Activated CD8-positive, alpha-beta memory T cell treated with anti-CD3 and anti-CD28 coated beads, Interleukin-2, amount 10 ng/mL, durations not matched to agents 7 days and 5 days (primary cell): ENCODE measurements at regions not wholly inside any gene's neighbourhood (a gene's known extent, or its start where the extent isn't known, plus 50 kb on each side); places are given as distances from the start of the nearest gene placed in this dataset.
"Not testable (repeated sequence)": the region's sequence is repeated elsewhere in the genome, so short reads cannot be mapped to it uniquely, and the experiment has no call there.

Experiments
- ATAC-seq: fragments of 150-1000 bp; cut with Tn5 transposase; one replicate; pipeline ENCODE4 v1.10.0; 2021; ENCODE audit warnings: moderate library complexity
- CTCF ChIA-PET: fragments of 350-600 bp; sonication (Branson Sonifier 250); formaldehyde crosslinking; loops from one replicate; lab custom pipeline; 2021; ENCODE audit warnings: antibody characterized with exemption; lab: Charles Lee
- DNase-seq: peaks from one replicate; pipeline ENCODE4 v3.0.0-alpha.2; 2020
- H3K27ac Mint-ChIP-seq: one replicate; pipeline ENCODE4 v1.8.0; 2021; ENCODE audit warnings: mild to moderate bottlenecking, mixed read lengths
- H3K27me3 Mint-ChIP-seq: one replicate; pipeline ENCODE4 v1.8.0; 2021; ENCODE audit warnings: mixed read lengths
- H3K36me3 Mint-ChIP-seq: one replicate; pipeline ENCODE4 v1.8.0; 2021; ENCODE audit warnings: mild to moderate bottlenecking, mixed read lengths
- H3K4me1 Mint-ChIP-seq: one replicate; pipeline ENCODE4 v1.8.0; 2021; ENCODE audit warnings: mixed read lengths
- H3K4me3 Mint-ChIP-seq: one replicate; pipeline ENCODE4 v1.8.0; 2021; ENCODE audit warnings: mild to moderate bottlenecking, moderate library complexity, mixed read lengths
- H3K9me3 Mint-ChIP-seq: one replicate; pipeline ENCODE4 v1.8.0; 2022; ENCODE audit warnings: low read depth, mixed read lengths

GRCh38 chr4:188409851-188410250 lies 270.6 kb downstream of the TRIML1 start:
- CTCF ChIA-PET: no interaction called here
- DNase-seq: no peak
- H3K27ac Mint-ChIP-seq: no peak overlapping the region
- no peaks in the 10 kb centered on the region for H3K36me3 Mint-ChIP-seq
- ATAC-seq: no peak
- peaks cover 12% of the 10 kb centered on the region for H3K9me3 Mint-ChIP-seq
- no peaks in the 10 kb centered on the region for H3K4me1 Mint-ChIP-seq
- no peaks in the 10 kb centered on the region for H3K27me3 Mint-ChIP-seq
- no peak overlapping the region for H3K4me3 Mint-ChIP-seq

- DNase-seq (no peak), ATAC-seq (no peak)
- CTCF ChIA-PET: no interaction called here
- Mint-ChIP-seq H3K36me3 (no peaks in the 10 kb centered on the region), H3K27me3 (no peaks in the 10 kb centered on the region), H3K9me3 (peaks cover 15% of the 10 kb centered on the region), H3K27ac (no peak overlapping the region), H3K4me3 (no peak overlapping the region), H3K4me1 (no peaks in the 10 kb centered on the region)
Measured at GRCh38 chr4:188411805-188412204, 272.6 kb downstream of the TRIML1 start.

- H3K4me1 Mint-ChIP-seq: no peaks in the 10 kb centered on the region
- DNase-seq (no peak), ATAC-seq (no peak)
- no peak overlapping the region for H3K27ac Mint-ChIP-seq
- CTCF ChIA-PET: no interaction called here
- H3K9me3 Mint-ChIP-seq: peaks cover 15% of the 10 kb centered on the region
- H3K27me3 Mint-ChIP-seq: no peaks in the 10 kb centered on the region
- no peak overlapping the region for H3K4me3 Mint-ChIP-seq
- H3K36me3 Mint-ChIP-seq: no peaks in the 10 kb centered on the region
Measured at GRCh38 chr4:188412499-188412898, 273.3 kb downstream of the TRIML1 start.

GRCh38 chr4:188414441-188414840 lies 275.2 kb downstream of the TRIML1 start:
- CTCF ChIA-PET: no interaction called here
- no peaks in the 10 kb centered on the region for H3K27me3 Mint-ChIP-seq
- no peak overlapping the region for H3K27ac Mint-ChIP-seq
- DNase-seq (no peak), ATAC-seq (no peak)
- H3K4me3 Mint-ChIP-seq: no peak overlapping the region
- peaks cover 15% of the 10 kb centered on the region for H3K9me3 Mint-ChIP-seq
- no peaks in the 10 kb centered on the region for H3K4me1 Mint-ChIP-seq
- no peaks in the 10 kb centered on the region for H3K36me3 Mint-ChIP-seq

GRCh38 chr4:188417181-188417580 lies 277.9 kb downstream of the TRIML1 start:
- Mint-ChIP-seq H3K9me3 (peaks cover 15% of the 10 kb centered on the region), H3K27me3 (no peaks in the 10 kb centered on the region), H3K4me1 (no peaks in the 10 kb centered on the region), H3K27ac (no peak overlapping the region), H3K4me3 (no peak overlapping the region), H3K36me3 (no peaks in the 10 kb centered on the region)
- no peak for DNase-seq
- CTCF ChIA-PET: no interaction called here
- no peak for ATAC-seq

- DNase-seq (no peak), ATAC-seq (no peak)
- CTCF ChIA-PET: no interaction called here
- H3K36me3 Mint-ChIP-seq: no peaks in the 10 kb centered on the region
- no peak overlapping the region for H3K4me3 Mint-ChIP-seq
- no peaks in the 10 kb centered on the region for H3K4me1 Mint-ChIP-seq
- H3K27ac Mint-ChIP-seq: no peak overlapping the region
- no peaks in the 10 kb centered on the region for H3K9me3 Mint-ChIP-seq
- no peaks in the 10 kb centered on the region for H3K27me3 Mint-ChIP-seq
Measured at GRCh38 chr4:188423039-188423438, 283.8 kb downstream of the TRIML1 start.

GRCh38 chr4:188428935-188429334 lies 289.7 kb downstream of the TRIML1 start:
- no peak overlapping the region for H3K27ac Mint-ChIP-seq
- no peak overlapping the region for H3K4me3 Mint-ChIP-seq
- no peaks in the 10 kb centered on the region for H3K4me1 Mint-ChIP-seq
- CTCF ChIA-PET: no interaction called here
- no peaks in the 10 kb centered on the region for H3K27me3 Mint-ChIP-seq
- no peaks in the 10 kb centered on the region for H3K36me3 Mint-ChIP-seq
- DNase-seq (no peak), ATAC-seq (no peak)
- peaks cover 13% of the 10 kb centered on the region for H3K9me3 Mint-ChIP-seq

- Mint-ChIP-seq H3K9me3 (peaks cover 19% of the 10 kb centered on the region), H3K4me3 (no peak overlapping the region), H3K4me1 (no peaks in the 10 kb centered on the region), H3K36me3 (no peaks in the 10 kb centered on the region), H3K27me3 (no peaks in the 10 kb centered on the region), H3K27ac (no peak overlapping the region)
- ATAC-seq: no peak
- CTCF ChIA-PET: no interaction called here
- DNase-seq: no peak
Measured at GRCh38 chr4:188429965-188430364, 290.7 kb downstream of the TRIML1 start.

GRCh38 chr4:188430384-188430783 lies 291.1 kb downstream of the TRIML1 start:
- Mint-ChIP-seq H3K27me3 (no peaks in the 10 kb centered on the region), H3K36me3 (no peaks in the 10 kb centered on the region), H3K9me3 (peaks cover 22% of the 10 kb centered on the region), H3K4me1 (no peaks in the 10 kb centered on the region), H3K27ac (no peak overlapping the region), H3K4me3 (no peak overlapping the region)
- no peak for DNase-seq
- CTCF ChIA-PET: no interaction called here
- no peak for ATAC-seq

- CTCF ChIA-PET: no interaction called here
- H3K9me3 Mint-ChIP-seq: peaks cover 22% of the 10 kb centered on the region
- DNase-seq: no peak
- H3K36me3 Mint-ChIP-seq: no peaks in the 10 kb centered on the region
- no peak for ATAC-seq
- no peak overlapping the region for H3K4me3 Mint-ChIP-seq
- H3K27me3 Mint-ChIP-seq: no peaks in the 10 kb centered on the region
- H3K27ac Mint-ChIP-seq: no peak overlapping the region
- H3K4me1 Mint-ChIP-seq: no peaks in the 10 kb centered on the region
Measured at GRCh38 chr4:188432328-188432727, 293.1 kb downstream of the TRIML1 start.

GRCh38 chr4:188433741-188434315 lies 294.6 kb downstream of the TRIML1 start:
- Mint-ChIP-seq H3K4me3 (no peak overlapping the region), H3K9me3 (peaks cover 24% of the 10 kb centered on the region), H3K4me1 (no peaks in the 10 kb centered on the region), H3K36me3 (no peaks in the 10 kb centered on the region), H3K27me3 (no peaks in the 10 kb centered on the region), H3K27ac (no peak overlapping the region)
- DNase-seq: no peak
- CTCF ChIA-PET: no interaction called here
- ATAC-seq: no peak

- Mint-ChIP-seq H3K27ac (no peak overlapping the region), H3K27me3 (no peaks in the 10 kb centered on the region), H3K4me1 (no peaks in the 10 kb centered on the region), H3K4me3 (no peak overlapping the region), H3K36me3 (no peaks in the 10 kb centered on the region), H3K9me3 (peaks cover 24% of the 10 kb centered on the region)
- DNase-seq (no peak), ATAC-seq (no peak)
- CTCF ChIA-PET: no interaction called here
Measured at GRCh38 chr4:188434643-188435042, 295.4 kb downstream of the TRIML1 start.

- CTCF ChIA-PET: no interaction called here
- Mint-ChIP-seq H3K36me3 (no peaks in the 10 kb centered on the region), H3K27ac (no peak overlapping the region), H3K4me3 (no peak overlapping the region), H3K9me3 (peaks cover 24% of the 10 kb centered on the region), H3K4me1 (no peaks in the 10 kb centered on the region), H3K27me3 (no peaks in the 10 kb centered on the region)
- ATAC-seq (no peak), DNase-seq (no peak)
Measured at GRCh38 chr4:188435381-188435780, 296.1 kb downstream of the TRIML1 start.

GRCh38 chr4:188437535-188437934 lies 298.3 kb downstream of the TRIML1 start:
- Mint-ChIP-seq H3K4me3 (no peak overlapping the region), H3K4me1 (no peaks in the 10 kb centered on the region), H3K9me3 (peaks cover 15% of the 10 kb centered on the region), H3K36me3 (no peaks in the 10 kb centered on the region), H3K27ac (no peak overlapping the region), H3K27me3 (no peaks in the 10 kb centered on the region)
- CTCF ChIA-PET: interaction anchor here (0.6 kb wide), 1 partner anchor 466 kb away, joined by 3 read pairs; no protein-coding TSS in a partner anchor
- ATAC-seq: no peak
- DNase-seq: no peak

- H3K36me3 Mint-ChIP-seq, H3K27ac Mint-ChIP-seq, H3K27me3 Mint-ChIP-seq, H3K4me3 Mint-ChIP-seq, H3K4me1 Mint-ChIP-seq, CTCF ChIA-PET, DNase-seq, ATAC-seq: not testable (repeated sequence)
- H3K9me3 Mint-ChIP-seq: peaks cover 14% of the 10 kb centered on the region
Measured at GRCh38 chr4:188438391-188438824, 299.2 kb downstream of the TRIML1 start.
